NCI-H1436 (cell line): ENCODE measurements at regions not wholly inside any gene's neighbourhood (a gene's known extent, or its start where the extent isn't known, plus 50 kb on each side); places are given as distances from the start of the nearest gene placed in this dataset.
"Not testable (repeated sequence)": the region's sequence is repeated elsewhere in the genome, so short reads cannot be mapped to it uniquely, and the experiment has no call there.

Experiments used
- DNase-seq: peaks from one replicate; lab custom pipeline; 2025; lab: John Stamatoyannopoulos, UW

- no peak for DNase-seq
Observed at GRCh38 chr12:125989696-125990095, 924.5 kb downstream of the AACS start.

GRCh38 chr12:125996443-125996842, 931.2 kb downstream of the AACS start:
- DNase-seq: no peak

- no peak for DNase-seq
Observed at GRCh38 chr12:125999628-126000027, 934.4 kb downstream of the AACS start.

DNA sequence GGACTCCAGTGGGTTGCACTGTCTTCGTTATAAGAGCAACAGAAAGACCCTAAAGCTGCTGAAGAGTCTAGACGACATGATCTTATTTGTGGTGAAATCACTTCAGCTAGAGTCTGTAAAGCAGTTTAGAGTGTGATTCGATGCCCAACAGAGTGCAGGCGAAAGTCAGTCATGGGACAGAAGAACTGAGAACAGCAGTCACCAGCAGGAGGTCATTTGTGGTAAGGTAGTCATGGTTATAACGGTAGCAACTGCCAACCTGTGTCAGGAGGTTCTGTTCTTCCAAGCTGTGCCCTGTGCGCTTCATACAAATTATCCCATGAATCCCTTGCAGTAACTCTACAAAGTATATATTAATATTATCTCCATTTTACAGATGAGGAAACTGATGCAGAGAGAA, 954.1 kb downstream of the AACS start:
- DNase-seq: no peak

GRCh38 chr12:126021675-126022074, 956.4 kb downstream of the AACS start:
- DNase-seq: no peak

DNA sequence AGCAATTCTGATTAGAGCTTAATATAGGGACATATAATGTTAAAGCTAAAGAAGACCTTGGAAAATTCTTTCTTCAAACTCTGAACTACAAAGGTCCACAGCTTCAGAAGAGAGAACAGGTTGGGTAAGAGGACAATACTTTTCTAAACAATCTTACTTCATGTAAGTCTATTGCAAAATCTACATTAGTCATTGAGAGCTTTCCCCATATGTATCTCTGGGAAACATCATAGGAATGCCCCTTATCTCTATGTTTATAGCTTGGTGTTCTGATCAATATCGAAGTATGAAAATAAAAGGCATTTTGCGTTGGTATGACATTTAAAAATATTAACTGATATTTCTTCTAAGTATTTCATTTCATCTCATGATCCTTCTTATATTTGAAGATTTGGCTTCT, 962.6 kb downstream of the AACS start:
- DNase-seq: no peak

GRCh38 chr12:126030573-126030972, 965.3 kb downstream of the AACS start:
- no peak for DNase-seq

DNA sequence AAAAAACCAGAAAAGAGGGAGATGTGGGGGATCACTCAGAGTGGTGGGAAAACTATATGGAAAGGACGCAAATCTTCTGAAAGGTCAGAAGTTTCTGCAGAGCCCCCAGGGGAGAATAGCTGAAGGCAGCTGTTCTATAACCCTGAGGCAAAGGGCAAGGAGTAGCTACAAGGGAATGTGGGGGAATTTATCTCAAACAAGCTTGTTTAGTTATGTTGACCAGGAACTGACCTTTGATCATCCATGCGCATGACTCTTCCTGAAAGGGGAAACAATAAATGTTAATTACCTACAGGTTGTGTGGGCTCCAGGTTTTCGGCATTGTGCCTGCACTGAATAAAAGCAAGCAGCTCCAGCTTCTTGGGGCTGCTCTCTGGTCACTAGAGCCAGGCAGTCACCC, 968.5 kb downstream of the AACS start:
- no peak for DNase-seq

- DNase-seq: no peak
Observed at GRCh38 chr12:126036348-126036747, 971.1 kb downstream of the AACS start.

DNA sequence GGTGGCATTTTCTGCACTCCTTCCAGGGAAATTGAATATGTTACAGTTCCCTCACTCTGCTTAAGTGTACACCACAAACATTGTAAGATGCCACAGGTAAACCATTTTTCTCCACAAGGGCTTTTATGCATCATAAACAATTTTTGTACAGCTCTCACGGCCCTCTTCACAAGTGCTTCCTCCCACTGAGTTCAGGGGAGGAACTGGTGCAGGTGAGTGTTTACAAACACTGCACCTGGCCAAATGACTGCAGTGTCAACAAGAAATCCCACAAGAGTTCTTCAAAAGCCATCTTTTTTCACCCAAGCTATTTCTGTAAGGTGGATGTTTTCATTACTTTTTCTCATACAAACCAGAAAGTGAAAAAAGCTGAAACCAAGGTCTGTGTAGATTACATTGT, 973.2 kb downstream of the AACS start:
- DNase-seq: no peak

- no peak for DNase-seq
Observed at GRCh38 chr12:126040307-126040706, 975.1 kb downstream of the AACS start.

DNA sequence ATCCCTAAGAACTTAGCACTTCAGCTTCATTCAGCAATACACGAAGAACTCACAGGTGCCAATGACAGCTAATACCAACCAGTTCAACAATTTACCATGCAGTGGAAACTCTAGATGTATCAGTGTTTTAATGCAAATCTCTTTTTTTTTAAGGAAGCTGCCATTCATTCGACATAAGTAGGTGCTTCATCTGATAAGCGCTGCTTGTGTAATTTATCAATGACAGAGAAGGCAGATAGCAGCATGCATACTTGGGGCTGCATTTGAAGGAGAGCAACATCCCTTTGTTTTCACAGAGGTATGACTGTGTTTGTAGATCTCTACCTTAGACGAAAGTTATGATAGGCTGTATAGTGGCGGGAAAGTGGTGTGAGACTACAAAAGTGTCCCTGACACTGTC, 977.1 kb downstream of the AACS start:
- DNase-seq: no peak

- DNase-seq: not testable (repeated sequence)
Observed at GRCh38 chr12:126049501-126049900, 984.3 kb downstream of the AACS start.

DNA sequence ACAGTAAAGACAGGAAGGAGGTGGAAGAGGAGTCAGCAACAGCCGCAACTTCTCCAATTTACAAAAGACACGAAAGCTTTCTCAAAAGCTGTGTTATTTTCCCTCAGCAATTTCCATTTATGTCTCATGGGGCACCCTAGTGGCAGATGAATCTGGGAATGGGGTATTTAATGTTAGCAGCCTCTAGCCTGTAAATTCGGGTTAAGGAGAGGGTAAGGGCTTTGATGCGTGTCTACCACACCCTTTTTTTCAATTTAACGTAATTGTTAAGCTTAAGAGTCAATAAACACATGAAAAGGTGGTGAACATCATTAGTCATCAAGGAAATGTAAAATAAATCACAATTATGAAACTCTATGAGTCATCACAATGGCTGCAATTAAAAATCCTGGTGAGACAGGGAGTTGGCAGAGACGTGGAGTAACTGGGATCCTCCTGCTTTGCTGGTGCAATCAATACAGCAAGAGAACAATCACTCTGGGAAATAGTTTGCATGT, 986.4 kb downstream of the AACS start:
- DNase-seq: no peak

GRCh38 chr12:126055521-126055920, 990.3 kb downstream of the AACS start:
- no peak for DNase-seq

DNA sequence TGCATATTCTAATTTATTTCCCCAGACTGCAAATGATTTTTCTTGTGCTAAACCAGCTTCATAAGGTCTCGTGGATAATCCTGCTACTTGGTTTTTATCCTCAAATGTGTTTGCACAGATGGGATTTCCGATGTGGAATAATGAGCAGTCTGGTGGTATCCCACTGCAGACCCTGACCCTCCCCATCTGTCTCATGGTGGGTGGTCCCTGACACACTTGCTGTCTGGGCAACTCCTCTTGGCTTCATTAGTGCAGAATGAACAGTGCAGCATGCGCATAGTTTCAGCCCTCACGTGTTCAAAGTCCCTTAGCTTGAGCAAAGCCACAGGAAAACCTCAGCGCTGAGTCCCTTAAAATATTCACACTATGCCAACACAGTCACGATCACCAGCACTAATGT, 996.5 kb downstream of the AACS start:
- no peak for DNase-seq

DNA sequence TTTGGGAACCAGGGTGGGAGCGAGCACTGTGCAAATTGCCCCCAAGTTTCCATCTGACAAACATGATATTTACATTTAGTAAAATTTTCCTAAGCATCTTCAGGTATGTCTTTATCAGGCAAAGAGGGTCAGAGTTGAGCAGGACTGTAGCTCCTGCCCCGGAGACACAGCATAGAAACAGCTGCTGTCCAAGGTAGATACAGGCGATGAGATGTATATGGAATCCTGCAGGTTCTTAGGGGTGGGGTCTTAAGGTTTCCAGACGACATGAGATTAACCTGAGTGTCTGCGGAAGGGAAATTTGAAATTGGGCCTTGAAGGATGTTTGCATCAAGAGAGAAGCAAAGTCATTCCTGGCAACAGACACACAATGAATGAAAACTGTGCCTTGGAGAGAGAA, 998.8 kb downstream of the AACS start:
- DNase-seq: no peak

GRCh38 chr12:126067626-126068329, 1002.5 kb downstream of the AACS start:
- no peak for DNase-seq

- DNase-seq: peak; percentile 24
Observed at GRCh38 chr12:126069549-126070165, 1004.4 kb downstream of the AACS start.

DNA sequence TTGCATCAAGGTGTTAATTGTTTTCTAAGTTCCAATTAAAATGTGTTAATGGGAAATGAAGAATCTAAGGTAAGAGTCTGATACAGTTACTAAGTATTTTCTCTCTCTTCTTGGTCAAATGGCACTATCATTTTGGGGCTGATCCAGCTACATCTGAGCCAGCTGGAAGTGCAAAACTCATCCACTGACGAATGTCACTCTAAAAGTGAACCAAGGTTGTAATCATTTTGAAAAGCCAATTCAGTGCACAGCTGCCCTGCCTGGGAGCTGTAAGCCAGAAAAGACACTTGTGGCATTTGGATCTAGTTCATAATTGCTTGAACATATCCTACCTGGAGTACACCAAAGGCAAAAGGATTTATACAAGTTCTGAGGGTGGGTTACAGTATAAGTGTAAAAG, 1011.3 kb downstream of the AACS start:
- DNase-seq: no peak

DNA sequence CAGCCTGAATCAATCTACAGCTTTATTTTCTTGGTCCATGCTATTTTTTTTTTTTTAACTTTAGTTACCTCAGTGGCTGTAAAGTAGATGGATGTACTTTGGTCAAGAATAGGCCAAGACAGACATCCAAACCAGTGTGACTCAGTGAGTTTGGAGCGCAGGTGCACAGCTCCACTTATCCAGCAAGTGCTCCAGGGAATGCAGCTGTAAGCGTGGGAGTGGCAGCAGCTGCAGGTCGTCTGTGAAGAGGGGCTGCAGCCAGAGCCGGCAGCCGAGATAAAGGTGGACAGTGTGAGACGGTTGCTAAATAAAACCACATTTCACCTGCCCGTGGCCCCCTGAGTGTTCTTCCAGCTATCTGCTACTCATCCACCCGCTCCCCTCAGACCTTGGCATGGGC, 1018.7 kb downstream of the AACS start:
- DNase-seq: no peak

GRCh38 chr12:126084480-126084879, 1019.2 kb downstream of the AACS start:
- DNase-seq: no peak

- no peak for DNase-seq
Observed at GRCh38 chr12:126086242-126086641, 1021.0 kb downstream of the AACS start.

DNA sequence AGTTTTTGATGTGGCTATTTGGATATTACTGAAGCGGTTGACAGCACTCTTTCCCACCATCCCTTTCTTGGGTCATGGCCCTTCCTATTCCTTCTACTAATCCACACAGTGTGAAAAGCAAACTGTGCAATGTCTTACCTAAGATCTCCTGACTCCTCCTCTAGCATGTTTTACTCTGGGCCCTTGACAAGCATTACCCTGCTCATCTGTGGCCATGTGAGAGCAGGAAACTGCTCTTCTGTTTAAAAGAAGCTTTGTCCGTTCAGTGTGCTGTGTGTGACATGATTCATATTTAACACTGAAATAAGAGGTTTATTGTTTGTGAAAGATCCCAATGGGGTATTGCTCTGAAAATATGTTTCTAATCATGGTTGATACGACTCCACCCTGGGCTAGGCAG, 1022.5 kb downstream of the AACS start:
- no peak for DNase-seq
